Left lobe of liver (tissue), 2 donors: ENCODE measurements at regions not wholly inside any gene's neighbourhood (a gene's known extent, or its start where the extent isn't known, plus 50 kb on each side); places are given as distances from the start of the nearest gene placed in this dataset.

Experiments
- ATAC-seq: fragments of 200-7000 bp; cut with Tn5 transposase; one replicate; pipeline ENCODE4 v1.9.1; 2020; ENCODE audit warnings: mild to moderate bottlenecking, moderate library complexity
- DNase-seq: peaks from one replicate; pipeline ENCODE4 v3.0.0-alpha.2; 2020; ENCODE audit warnings: low spot score
- donor health status: DM: no; HTN: no; CAD: no; lungs with moderate emphysema.
- donor health status: DM: no; HTN: yes; CAD: no.

- no peak for ATAC-seq
Measured at GRCh38 chr2:129667577-129667976, 311.9 kb upstream of the RAB6C start.

DNA sequence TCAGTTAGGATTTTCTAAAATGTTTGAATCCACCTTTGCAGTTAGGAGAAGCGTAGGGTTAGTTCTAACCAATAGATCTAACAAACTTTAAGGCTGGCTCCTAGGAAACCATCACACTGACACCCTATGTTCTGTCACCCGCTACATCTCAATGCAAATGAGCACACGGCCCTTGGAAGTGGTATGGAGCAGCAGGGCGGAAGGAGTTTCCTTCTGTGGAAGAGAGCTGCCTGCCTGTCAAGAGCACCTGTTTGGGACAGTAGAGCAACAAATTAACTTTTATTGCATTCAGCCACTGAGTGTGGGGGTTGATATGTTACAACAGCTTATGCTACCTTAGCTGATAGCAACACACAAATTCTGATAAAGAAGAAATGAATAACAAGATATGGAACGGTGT lies 306.9 kb upstream of the RAB6C start:
- DNase-seq (no peak), ATAC-seq (no peak)

More at GRCh38 chr2:129667577-129667976, 311.9 kb upstream of the RAB6C start:
- no peak for DNase-seq

DNA sequence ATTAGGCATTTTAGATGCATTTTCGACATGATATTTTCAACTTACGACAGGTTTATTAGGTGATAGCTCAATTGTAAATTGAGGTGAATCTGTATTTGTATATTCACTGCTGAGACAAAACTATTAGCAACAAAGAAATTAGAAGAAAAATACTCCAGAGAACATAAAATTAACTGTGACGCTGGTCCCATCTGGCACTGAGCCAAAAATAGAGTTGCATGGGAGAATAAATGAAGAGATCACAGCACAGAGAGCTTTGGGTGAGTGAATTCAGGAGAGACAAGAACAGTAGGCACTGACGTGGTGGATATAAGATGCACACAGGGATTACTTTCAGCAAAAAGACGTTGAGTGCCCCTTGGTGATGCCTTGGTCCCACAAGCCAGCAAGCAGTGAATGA lies 306.2 kb upstream of the RAB6C start:
- ATAC-seq (no peak), DNase-seq (no peak)

- ATAC-seq: no peak
- DNase-seq: no peak
Measured at GRCh38 chr2:129673847-129674711, 305.4 kb upstream of the RAB6C start.

GRCh38 chr2:129678751-129679150 lies 300.7 kb upstream of the RAB6C start:
- no peak for ATAC-seq
- DNase-seq: no peak

DNA sequence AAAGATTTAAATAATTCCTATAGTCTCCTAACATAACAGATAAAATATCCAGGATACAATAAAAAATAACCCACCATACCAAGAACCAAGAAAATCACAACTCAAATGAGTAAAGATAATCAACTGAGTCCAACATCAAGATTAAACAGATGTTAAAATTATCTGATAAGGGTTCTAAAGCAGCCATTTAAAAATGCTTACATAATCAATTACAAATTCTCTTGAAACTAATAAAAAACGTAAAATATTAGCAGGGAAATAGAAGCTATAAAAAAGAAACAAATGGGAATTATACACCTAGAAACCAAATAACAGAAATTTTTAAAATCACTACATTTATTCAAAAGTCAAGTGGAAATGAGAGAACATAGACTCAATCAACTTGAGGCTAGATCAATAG lies 297.7 kb upstream of the RAB6C start:
- DNase-seq (no peak), ATAC-seq (no peak)

- ATAC-seq (no peak), DNase-seq (no peak)
Measured at GRCh38 chr2:129689653-129690448, 289.6 kb upstream of the RAB6C start.

DNA sequence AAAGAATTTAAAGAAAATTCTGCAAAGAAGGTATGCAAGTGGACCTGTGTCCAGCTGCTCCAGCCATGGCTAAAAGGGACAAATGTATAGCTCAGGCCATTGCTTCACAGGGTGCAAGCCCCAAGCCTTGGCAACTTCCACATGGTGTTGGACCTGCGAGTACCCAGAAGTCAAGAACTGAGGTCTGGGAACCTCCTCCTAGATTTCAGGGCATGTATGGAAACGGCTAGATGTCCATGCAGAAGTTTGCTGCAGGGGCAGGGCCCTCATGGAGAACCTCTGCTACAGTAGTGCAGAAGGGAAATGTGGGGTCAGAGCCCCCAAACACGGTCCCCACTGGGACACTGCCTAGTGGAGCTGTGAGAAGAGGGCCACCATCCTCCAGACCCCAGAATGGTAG lies 284.0 kb upstream of the RAB6C start:
- DNase-seq (no peak), ATAC-seq (no peak)

DNA sequence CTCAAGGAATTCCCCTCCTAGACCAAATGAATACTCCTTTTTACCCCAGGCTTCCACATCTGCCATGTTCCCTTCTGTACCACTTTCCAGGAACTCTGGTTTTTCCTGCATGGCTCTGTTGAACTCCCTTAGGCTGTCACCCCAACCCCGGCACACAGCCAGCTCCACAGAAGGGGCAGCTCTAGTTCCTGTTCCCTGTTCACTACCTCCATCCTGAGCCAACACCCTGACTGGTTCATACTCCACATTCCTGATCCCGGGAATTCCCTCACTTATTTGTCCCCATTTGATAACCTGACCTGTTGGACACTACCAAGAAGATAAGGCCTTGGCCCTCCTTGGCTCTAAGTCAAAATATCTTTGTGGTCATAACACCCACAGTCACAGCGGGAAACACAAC lies 280.9 kb upstream of the RAB6C start:
- ATAC-seq (peak; percentile 19), DNase-seq (no peak)

DNA sequence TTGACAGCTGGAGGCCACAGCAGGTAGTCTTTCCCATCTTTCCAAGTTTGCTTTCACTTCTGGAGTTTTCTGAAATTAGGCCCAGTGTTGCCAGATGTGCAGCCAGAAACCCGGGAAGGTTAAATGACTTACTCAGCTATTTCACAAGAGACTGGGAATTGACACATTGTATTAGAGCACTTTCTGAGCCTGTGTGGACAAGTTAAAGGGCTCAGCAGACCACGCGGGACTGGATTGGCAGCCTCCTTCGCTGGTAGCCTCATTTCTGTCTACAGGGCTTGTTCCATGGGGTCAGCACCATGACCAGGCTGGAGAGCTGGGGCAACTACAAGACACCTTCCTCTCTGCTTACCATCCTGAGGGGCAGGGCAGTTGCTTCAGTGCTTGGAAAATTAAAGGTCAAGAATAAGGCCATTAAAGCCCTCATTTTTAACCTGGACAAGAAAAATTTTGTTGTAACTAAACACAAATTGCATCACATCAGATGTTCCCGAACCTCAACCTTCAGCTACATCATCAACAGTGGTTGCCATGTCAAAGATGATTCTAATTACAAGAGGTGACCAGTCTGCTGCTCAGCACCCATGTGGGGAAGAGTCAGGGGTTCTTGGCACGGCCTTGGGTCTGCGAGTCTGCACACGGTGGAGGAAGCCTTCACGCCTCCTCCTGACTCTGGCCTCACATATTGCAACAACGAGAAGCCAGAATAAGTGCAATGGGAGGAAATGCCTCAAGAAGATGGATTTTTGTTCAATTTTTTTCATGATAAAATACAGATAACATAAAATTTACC lies 279.5 kb upstream of the RAB6C start:
- no peak for DNase-seq
- ATAC-seq: no peak

DNA sequence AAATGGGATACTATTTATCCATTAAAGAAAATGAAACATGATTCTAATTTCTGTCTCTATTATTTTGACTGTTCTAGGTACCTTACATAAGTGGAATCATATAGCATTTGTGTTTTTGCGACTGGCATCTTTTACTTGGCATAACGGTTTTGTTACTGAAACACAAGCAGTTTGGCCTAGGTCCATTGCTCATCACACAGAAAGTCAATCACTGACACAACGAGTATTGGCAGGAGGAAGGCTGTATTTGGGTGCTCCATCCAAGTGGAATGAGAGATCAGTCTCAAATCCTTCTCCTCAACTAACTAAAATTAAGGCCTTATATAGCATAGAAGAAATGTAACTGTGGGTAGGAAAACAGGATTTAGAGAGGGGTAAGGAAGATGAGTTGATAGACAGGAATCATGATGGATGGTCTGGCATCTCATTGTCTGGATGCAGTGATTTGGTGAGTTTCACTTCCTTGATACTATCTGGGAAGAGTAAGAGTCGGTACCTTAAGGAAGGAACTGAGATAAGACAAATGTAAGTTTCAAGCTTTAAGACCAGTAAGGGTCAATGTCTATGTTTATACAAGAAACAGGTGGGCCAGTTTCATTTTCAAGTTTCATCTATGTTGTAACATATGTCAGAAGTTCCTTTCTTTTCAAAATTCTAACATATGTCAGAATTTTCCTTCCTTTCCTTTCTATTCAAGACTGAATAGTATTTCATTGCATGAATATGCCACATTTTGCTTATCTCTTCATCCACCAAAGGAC lies 276.9 kb upstream of the RAB6C start:
- ATAC-seq: no peak

GRCh38 chr2:129705085-129705484 lies 274.4 kb upstream of the RAB6C start:
- no peak for DNase-seq
- ATAC-seq: no peak

More for the DNA sequence above, 276.9 kb upstream of the RAB6C start:
- DNase-seq: no peak

GRCh38 chr2:129707800-129708199 lies 271.7 kb upstream of the RAB6C start:
- no peak for DNase-seq
- no peak for ATAC-seq

DNA sequence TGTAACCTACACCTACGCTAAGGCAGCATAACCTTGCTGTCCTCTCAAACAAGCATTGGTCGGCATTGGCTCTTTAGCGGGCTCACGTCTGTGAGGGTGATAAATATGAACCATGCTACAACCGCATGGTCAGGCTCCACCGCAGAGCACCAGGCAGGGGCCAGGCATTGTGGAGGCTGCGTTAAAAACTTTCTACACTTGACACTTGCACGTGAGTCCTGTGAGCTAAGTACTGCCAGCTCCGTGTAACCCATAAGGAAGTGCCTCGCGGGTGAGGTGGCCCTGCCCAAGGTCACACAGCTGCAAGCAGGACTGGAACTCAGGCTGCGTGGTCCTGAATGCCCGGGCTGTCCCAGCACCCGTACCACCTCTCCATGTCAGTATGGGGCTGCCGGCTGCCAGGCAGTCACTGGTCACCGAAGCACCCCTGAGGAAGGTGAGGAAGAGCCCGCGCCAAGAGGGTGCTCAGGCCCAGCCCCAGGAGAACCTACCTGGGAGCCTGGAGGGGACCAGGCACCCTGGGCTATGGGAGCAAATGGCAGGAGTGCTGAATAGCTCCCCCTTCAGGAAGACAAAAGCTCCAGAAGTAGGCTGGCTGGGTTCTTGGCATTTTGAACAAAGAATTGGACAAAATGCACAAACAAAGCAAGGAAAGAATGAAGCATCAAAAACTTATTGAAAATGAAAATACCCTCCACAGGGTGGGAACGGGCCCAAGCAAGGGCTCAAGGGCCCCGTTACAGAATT lies 271.1 kb upstream of the RAB6C start:
- DNase-seq (no peak), ATAC-seq (no peak)

DNA sequence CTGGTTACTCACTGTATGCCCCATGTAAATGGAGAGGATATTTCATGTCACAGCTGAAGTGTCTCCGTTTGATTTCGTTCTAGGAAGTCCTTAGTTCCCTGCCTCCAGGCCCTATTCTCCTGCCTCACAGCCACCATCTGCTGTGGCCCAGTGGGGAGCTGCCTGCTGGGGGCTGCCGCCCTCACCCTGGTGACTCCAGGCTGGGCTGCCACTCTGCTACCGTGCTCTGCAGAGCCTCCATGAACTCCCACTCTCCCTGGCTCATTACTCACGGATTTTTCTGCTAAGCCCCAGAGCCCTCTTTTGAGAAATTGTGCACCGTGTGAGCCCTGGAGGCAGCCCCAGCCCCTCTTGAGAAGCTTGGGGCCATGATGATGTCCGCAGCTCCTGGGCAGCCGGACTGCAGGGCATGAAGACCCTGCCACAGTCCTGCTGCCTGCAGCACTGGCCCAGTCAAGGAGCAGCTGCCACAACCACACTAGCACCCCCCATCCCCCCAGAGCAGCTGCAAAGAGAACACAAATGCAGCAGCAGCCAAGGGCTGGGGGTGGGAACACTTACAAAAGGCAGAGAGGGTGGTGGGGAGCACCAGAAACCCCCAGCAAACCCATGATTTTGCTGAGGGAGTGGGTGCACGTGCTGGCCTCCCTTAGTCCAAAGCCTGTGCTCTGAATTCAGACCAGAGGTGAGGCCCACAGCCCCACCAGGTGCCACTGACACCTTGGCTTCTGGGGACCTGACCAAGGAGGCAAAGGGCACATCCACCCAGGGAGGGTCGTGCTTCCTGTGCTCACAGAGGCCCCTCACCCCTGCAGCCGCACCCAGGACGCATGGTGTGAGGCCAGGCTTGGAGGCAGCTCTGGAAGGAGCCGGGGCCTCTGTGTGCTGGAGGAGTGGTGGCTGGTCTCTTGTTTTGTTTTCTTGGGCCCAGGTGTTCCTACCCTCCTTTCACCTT lies 270.2 kb upstream of the RAB6C start:
- DNase-seq (no peak), ATAC-seq (no peak)

DNA sequence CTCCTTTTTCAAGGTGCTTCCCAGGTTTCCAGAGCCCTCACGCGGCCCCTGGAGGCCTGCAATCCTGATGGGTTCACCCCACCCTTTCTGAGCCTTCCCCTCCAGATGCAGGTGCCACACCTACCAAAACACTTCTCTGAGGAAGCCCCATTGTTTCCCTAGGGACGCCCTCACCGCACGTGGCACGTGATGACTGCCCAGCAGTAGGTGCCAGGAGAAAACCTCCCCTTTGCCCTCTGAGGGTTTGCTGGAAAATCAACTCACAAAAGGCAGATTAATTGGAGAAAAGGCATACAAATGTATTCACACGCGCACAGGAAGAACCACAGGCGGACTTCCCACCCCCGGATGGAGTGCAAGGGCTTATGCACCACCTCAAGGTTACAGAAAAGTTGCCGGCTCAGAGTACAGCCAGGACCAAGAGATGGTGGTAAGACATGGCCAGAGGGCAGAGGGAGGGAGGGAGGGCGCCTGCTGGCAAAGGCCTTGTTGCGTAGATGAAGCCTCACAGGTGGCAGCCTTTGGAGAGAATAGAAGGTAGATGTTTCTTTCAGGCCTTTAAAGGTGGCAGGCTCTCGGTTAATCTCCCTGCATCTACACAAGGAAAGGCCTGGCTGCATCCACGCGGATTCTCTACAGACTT lies 269.4 kb upstream of the RAB6C start:
- DNase-seq (no peak), ATAC-seq (no peak)

GRCh38 chr2:129710670-129711495 lies 268.6 kb upstream of the RAB6C start:
- DNase-seq (no peak), ATAC-seq (no peak)
